ENCODE measurements at regions not wholly inside any gene's neighbourhood (a gene's known extent, or its start where the extent isn't known, plus 50 kb on each side); places are given as distances from the start of the nearest gene placed in this dataset.

DNA sequence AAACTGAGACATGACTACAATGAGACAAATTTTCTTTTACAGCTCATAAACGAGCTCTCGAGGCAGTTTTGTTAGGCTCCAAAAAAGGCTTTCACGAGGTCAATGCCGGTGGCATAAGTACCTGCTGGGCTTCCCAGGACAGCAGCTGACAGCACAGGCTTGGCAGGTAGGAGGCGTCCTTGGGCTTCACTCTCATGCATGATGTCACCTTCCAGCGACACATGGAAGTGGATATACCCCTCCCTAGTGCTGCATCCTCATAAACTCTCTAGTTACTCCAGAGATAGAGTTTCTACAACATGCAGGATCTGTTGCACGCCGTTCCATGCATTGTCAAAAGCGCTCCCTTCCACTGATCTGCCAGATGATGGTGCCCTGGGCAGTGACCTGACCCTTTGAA is 112.5 kb upstream of the PAXBP1 start:
- no peak overlapping the region for H2AK9ac ChIP-seq (replicated peaks; ENCODE audit: low read depth, low read length, poor library complexity)

More for the DNA sequence above, 112.5 kb upstream of the PAXBP1 start:
- H2AFZ ChIP-seq (replicated peaks; ENCODE audit: low read length, poor library complexity), result no peak overlapping the region
- H3K18ac ChIP-seq (ENCODE audit: low read depth, low read length), result no peak overlapping the region
- no peak for DNase-seq
- H2BK120ac ChIP-seq (ENCODE audit: low read depth, low read length), result no peak overlapping the region
- H3K4me2 ChIP-seq (ENCODE audit: low read depth, low read length), result no peak overlapping the region
- H2BK15ac ChIP-seq (ENCODE audit: low read depth, low read length), result no peak overlapping the region
- H3K27ac ChIP-seq (ENCODE audit: insufficient read depth, low read length), result no peak overlapping the region
- no peak overlapping the region for H3K23ac ChIP-seq (ENCODE audit: low read depth, low read length)
- H3K4me3 ChIP-seq (ENCODE audit: insufficient read depth, low read depth, low read length), result no peak overlapping the region
- H3K9me1 ChIP-seq (ENCODE audit: insufficient read depth, low read length), result no peaks in the 10 kb centered on the region
- no peak overlapping the region for H4K91ac ChIP-seq (ENCODE audit: insufficient read depth, low read depth, low read length)
- H4K20me1 ChIP-seq (ENCODE audit: insufficient read depth, low read length), result no peaks in the 10 kb centered on the region
- no peaks in the 10 kb centered on the region for H3K4me1 ChIP-seq (ENCODE audit: control insufficient read depth, insufficient read depth, low read length)
- H3K56ac ChIP-seq (ENCODE audit: extremely low read depth, insufficient read depth, low read length), result no peak overlapping the region
- intact Hi-C loops (cut with micrococcal nuclease) (no loop called here), in situ Hi-C loops (cut with MboI; ENCODE audit: low sequenced_read_pairs) (no loop called here), dilution Hi-C loops (cut with HindIII; ENCODE audit: low sequenced_read_pairs, unreplicated experiment) (no loop called here)
- no peak overlapping the region for H2BK5ac ChIP-seq (ENCODE audit: low read depth, low read length, poor library complexity, severe bottlenecking)
- TF ChIP-seq SMC3 (IDR thresholded peaks at IDR 0.05; ENCODE audit: low read depth, low read length) (no peak), RFX5 (IDR thresholded peaks at IDR 0.05; ENCODE audit: low read depth, low read length) (no peak), MXI1 (IDR thresholded peaks at IDR 0.05; ENCODE audit: borderline replicate concordance, low read depth, low read length) (no peak), MAFK (IDR thresholded peaks at IDR 0.05; ENCODE audit: low read depth, low read length) (no peak), NFE2L2 (IDR thresholded peaks at IDR 0.05; ENCODE audit: low read depth, low read length) (no peak), CEBPB (IDR thresholded peaks at IDR 0.05; ENCODE audit: low read depth, low read length) (no peak), MAZ (IDR thresholded peaks at IDR 0.05; ENCODE audit: borderline replicate concordance, low read depth, low read length) (no peak), POLR2A (IDR thresholded peaks at IDR 0.05; ENCODE audit: low read depth, low read length) (no peak), FOS (IDR thresholded peaks at IDR 0.05; ENCODE audit: low read depth, low read length) (no peak), BHLHE40 (IDR thresholded peaks at IDR 0.05; ENCODE audit: low read depth, low read length) (no peak), CHD1 (IDR thresholded peaks at IDR 0.05; ENCODE audit: low read depth, low read length) (no peak), RCOR1 (IDR thresholded peaks at IDR 0.05; ENCODE audit: insufficient replicate concordance, low read length) (no peak), RAD21 (IDR thresholded peaks at IDR 0.05; ENCODE audit: low read length) (no peak)
- TF ChIP-seq, protein P1, sequence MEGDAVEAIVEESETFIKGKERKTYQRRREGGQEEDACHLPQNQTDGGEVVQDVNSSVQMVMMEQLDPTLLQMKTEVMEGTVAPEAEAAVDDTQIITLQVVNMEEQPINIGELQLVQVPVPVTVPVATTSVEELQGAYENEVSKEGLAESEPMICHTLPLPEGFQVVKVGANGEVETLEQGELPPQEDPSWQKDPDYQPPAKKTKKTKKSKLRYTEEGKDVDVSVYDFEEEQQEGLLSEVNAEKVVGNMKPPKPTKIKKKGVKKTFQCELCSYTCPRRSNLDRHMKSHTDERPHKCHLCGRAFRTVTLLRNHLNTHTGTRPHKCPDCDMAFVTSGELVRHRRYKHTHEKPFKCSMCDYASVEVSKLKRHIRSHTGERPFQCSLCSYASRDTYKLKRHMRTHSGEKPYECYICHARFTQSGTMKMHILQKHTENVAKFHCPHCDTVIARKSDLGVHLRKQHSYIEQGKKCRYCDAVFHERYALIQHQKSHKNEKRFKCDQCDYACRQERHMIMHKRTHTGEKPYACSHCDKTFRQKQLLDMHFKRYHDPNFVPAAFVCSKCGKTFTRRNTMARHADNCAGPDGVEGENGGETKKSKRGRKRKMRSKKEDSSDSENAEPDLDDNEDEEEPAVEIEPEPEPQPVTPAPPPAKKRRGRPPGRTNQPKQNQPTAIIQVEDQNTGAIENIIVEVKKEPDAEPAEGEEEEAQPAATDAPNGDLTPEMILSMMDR (conservative IDR thresholded peaks at IDR 0.05; ENCODE audit: low read depth, low read length), result no peak
- TF ChIP-seq, protein P2, sequence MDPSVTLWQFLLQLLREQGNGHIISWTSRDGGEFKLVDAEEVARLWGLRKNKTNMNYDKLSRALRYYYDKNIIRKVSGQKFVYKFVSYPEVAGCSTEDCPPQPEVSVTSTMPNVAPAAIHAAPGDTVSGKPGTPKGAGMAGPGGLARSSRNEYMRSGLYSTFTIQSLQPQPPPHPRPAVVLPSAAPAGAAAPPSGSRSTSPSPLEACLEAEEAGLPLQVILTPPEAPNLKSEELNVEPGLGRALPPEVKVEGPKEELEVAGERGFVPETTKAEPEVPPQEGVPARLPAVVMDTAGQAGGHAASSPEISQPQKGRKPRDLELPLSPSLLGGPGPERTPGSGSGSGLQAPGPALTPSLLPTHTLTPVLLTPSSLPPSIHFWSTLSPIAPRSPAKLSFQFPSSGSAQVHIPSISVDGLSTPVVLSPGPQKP (IDR thresholded peaks at IDR 0.05; ENCODE audit: borderline replicate concordance, low read depth, low read length), result no peak
- TF ChIP-seq, protein P3, sequence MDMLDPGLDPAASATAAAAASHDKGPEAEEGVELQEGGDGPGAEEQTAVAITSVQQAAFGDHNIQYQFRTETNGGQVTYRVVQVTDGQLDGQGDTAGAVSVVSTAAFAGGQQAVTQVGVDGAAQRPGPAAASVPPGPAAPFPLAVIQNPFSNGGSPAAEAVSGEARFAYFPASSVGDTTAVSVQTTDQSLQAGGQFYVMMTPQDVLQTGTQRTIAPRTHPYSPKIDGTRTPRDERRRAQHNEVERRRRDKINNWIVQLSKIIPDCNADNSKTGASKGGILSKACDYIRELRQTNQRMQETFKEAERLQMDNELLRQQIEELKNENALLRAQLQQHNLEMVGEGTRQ (IDR thresholded peaks at IDR 0.05; ENCODE audit: low read depth, low read length), result no peak
- 52% methylated on average over 6 of the region's 9 CpGs; no CpG with 5 or more reads in 1 of the 2 experiments for WGBS, 2 experiments (ENCODE audit: extremely low coverage in 2 of 2, insufficient read length in 1 of 2)
- no peak overlapping the region for H3K4ac ChIP-seq (ENCODE audit: low read depth, low read length)
- H3K9ac ChIP-seq (ENCODE audit: low read depth, low read length), result no peak overlapping the region
- no peak overlapping the region for H2AK5ac ChIP-seq (ENCODE audit: low read depth, low read length)
- H3K79me1 ChIP-seq (ENCODE audit: low read depth in 1 of 2, low read length in 2 of 2), result no peaks in the 10 kb centered on the region
- H3K36me3 ChIP-seq (ENCODE audit: control insufficient read depth, insufficient read depth, low read length), result no peaks in the 10 kb centered on the region
- ATAC-seq (ENCODE audit: low read depth), result no peak
- no peaks in the 10 kb centered on the region for H3K9me3 ChIP-seq (ENCODE audit: control insufficient read depth, insufficient read depth, low read length)
- POLR2A ChIA-PET (ENCODE audit: unreplicated experiment), result no interaction called here
- no peak overlapping the region for H2BK20ac ChIP-seq (ENCODE audit: low read depth, low read length)
- no peak overlapping the region for H4K5ac ChIP-seq (ENCODE audit: low read depth, low read length)
- BruUV-seq (replicated peaks), result no TSS peak
- H3K27me3 ChIP-seq (ENCODE audit: control insufficient read depth, insufficient read depth, low read length), result peaks cover 9% of the 10 kb centered on the region
- H4K8ac ChIP-seq (ENCODE audit: low read depth in 2 of 2, low read length in 2 of 2), result no peak overlapping the region
- CTCF ChIA-PET, result no interaction called here
- no peak overlapping the region for H3K14ac ChIP-seq (replicated peaks; ENCODE audit: low read depth, low read length)

Data from IMR-90 (cell line).